MV-4-11 (cell line): ENCODE measurements at regions not wholly inside any gene's neighbourhood (a gene's known extent, or its start where the extent isn't known, plus 50 kb on each side); places are given as distances from the start of the nearest gene placed in this dataset.

Experiments
- DNase-seq: peaks from one replicate; lab custom pipeline; 2025; lab: John Stamatoyannopoulos, UW

GRCh38 chr4:32735856-32736590 is 2015.9 kb downstream of the PCDH7 start:
- DNase-seq = no peak

- no peak for DNase-seq
These were observed 2024.0 kb downstream of the PCDH7 start for GRCh38 chr4:32744211-32744610.

GRCh38 chr4:32745351-32745750 is 2025.2 kb downstream of the PCDH7 start:
- DNase-seq = no peak

GRCh38 chr4:32748061-32748460 is 2027.9 kb downstream of the PCDH7 start:
- DNase-seq = no peak

GRCh38 chr4:32748498-32748897 is 2028.3 kb downstream of the PCDH7 start:
- no peak for DNase-seq

- DNase-seq = no peak
These were observed 2032.8 kb downstream of the PCDH7 start for GRCh38 chr4:32752962-32753361.

- DNase-seq = no peak
These were observed 2048.7 kb downstream of the PCDH7 start for GRCh38 chr4:32768664-32769389.

- DNase-seq = no peak
These were observed 2051.3 kb downstream of the PCDH7 start for GRCh38 chr4:32771491-32771890.

- peak; percentile 54 for DNase-seq
These were observed 2054.9 kb downstream of the PCDH7 start for GRCh38 chr4:32775049-32775448.

GRCh38 chr4:32776435-32777203 is 2056.4 kb downstream of the PCDH7 start:
- DNase-seq = no peak

- no peak for DNase-seq
These were observed 2057.9 kb downstream of the PCDH7 start for GRCh38 chr4:32778025-32778424.

- DNase-seq = no peak
These were observed 2058.8 kb downstream of the PCDH7 start for GRCh38 chr4:32778938-32779337.

GRCh38 chr4:32789026-32789608 is 2068.9 kb downstream of the PCDH7 start:
- DNase-seq = no peak

- DNase-seq = no peak
These were observed 2070.6 kb downstream of the PCDH7 start for GRCh38 chr4:32790803-32791202.

GRCh38 chr4:32798471-32799159 is 2078.4 kb downstream of the PCDH7 start:
- no peak for DNase-seq

GRCh38 chr4:32824336-32824735 is 2104.2 kb downstream of the PCDH7 start:
- no peak for DNase-seq

- DNase-seq = peak; percentile 6
These were observed 2106.0 kb downstream of the PCDH7 start for GRCh38 chr4:32826169-32826568.

- DNase-seq = no peak
These were observed 2110.0 kb downstream of the PCDH7 start for GRCh38 chr4:32830160-32830559.

GRCh38 chr4:32831104-32831503 is 2110.9 kb downstream of the PCDH7 start:
- no peak for DNase-seq

GRCh38 chr4:32840461-32841189 is 2120.5 kb downstream of the PCDH7 start:
- peak; percentile 9 for DNase-seq

GRCh38 chr4:32841217-32841616 is 2121.0 kb downstream of the PCDH7 start:
- DNase-seq = no peak
